ENCODE measurements at regions not wholly inside any gene's neighbourhood (a gene's known extent, or its start where the extent isn't known, plus 50 kb on each side); places are given as distances from the start of the nearest gene placed in this dataset.
"Not testable (repeated sequence)": the region's sequence is repeated elsewhere in the genome, so short reads cannot be mapped to it uniquely, and the experiment has no call there.

- not testable (repeated sequence) for DNase-seq (ENCODE audit: low read depth)
Measured at GRCh38 chr17:20683651-20684229, 104.2 kb downstream of the CDRT15L2 start.

DNA sequence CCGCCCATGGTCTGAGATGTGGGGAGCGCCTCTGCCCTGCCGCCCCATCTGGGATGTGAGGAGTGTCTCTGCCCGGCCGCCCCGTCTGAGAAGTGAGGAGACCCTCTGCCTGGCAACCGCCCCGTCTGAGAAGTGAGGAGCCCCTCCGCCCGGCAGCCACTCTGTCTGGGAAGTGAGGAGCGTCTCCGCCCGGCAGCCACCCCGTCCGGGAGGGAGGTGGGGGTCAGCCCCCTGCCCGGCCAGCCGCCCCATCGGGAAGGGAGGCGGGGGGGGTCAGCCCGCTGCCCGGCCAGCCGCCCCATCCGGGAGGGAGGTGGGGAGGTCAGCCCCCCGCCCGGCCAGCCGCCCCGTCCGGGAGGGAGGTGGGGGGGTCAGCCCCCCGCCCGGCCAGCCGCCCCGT lies 105.5 kb downstream of the CDRT15L2 start:
- DNase-seq (ENCODE audit: low read depth): not testable (repeated sequence)

- DNase-seq (ENCODE audit: low read depth): not testable (repeated sequence)
Measured at GRCh38 chr17:20687584-20687983, 108.1 kb downstream of the CDRT15L2 start.

GRCh38 chr17:20689170-20689749 lies 109.7 kb downstream of the CDRT15L2 start:
- not testable (repeated sequence) for DNase-seq (ENCODE audit: low read depth)

DNA sequence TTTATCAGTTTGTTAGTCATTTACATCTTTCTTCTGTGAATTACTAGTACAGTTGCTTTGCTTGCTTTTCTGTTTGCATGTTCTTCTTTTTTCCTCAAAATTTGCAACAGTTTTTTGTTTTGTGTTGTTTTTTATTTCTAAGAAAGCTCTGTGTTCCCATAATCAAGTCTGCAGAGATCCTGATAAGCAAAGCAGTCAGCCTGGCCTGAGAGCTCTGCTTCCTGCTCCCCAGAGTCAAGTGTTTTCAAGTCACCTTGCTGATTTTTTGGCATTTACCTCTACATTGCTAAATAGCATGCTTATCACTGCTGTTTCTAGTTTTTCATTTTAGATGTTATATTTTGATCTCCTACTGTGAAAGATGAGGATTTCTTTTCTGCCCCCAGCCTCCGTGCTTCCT lies 113.2 kb downstream of the CDRT15L2 start:
- not testable (repeated sequence) for DNase-seq (ENCODE audit: low read depth)

- not testable (repeated sequence) for DNase-seq (ENCODE audit: low read depth)
Measured at GRCh38 chr17:20695871-20696270, 116.3 kb downstream of the CDRT15L2 start.

DNA sequence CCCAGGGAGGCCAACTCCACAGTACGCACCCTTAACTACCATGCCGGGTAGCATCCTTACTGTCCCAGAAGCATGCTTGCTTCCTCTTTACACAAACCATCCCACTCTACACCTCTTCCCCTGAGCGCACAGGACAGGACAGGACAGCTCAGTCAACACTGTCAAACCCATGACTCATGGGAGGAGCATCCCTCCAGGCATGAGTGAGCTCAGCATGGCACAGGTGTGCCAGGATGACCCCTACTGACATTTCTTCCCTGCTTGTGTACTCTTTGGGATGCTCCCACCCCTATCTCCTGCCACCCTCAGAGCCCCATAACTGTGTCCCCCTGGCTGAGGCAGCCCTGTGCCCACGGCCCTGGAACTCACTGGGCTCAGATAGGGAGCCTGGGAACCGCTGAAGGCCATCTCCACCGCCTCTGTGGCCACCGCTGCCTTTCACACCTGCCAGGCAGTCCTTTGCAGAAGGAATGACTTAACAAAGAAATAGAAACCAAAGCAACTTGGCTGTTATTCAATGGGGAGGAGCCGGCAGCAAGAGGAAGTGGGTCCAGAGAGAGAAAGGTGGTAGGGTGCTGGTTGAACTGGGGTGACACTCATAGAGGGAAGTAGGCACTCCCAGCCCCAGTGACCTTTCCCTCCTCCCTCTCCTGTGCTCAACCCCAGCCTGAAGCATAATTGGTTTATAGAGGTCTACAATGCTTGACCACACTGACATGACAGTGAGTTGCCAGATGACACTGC lies 119.1 kb downstream of the CDRT15L2 start:
- DNase-seq (ENCODE audit: low read depth): peak; percentile 7

DNA sequence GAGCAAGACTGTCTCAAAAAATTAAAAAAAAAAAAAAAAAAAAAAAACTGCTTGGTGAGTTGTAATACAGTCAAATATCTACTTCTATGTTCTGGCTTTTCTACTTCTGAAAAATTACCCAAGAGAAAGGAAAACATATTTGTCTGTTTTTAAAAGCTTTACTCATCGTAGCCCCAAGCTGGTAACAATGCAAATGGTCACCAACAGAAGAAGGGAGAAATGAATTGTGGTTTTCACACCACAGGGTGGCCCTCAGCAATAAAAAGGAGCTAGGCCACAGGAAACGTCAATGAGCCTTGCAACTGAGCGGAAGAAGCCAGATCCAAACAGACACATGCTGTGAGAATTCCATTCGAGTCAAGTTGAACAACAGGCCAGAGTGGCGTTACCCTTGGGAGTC lies 121.0 kb downstream of the CDRT15L2 start:
- not testable (repeated sequence) for DNase-seq (ENCODE audit: low read depth)

- not testable (repeated sequence) for DNase-seq (ENCODE audit: low read depth)
Measured at GRCh38 chr17:20701366-20701765, 121.8 kb downstream of the CDRT15L2 start.

DNA sequence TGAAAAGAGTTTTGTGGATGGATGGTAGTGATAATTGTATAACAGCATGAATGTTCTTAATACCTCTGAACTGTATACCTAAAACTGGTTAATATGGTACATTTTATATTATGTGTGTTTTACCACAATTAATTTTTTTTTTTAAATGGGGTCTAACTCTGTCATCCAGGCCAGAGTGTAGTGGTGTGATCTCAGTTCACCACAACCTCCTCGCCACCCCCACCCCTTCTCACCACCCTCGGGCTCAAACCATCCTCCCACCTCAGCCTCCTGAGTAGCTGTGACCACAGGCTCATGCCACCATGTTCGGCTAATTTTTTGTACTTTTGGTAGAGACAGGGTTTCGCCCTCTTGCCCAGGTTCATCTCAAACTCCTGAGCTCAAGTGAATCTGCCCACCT lies 123.2 kb downstream of the CDRT15L2 start:
- DNase-seq (ENCODE audit: low read depth): no peak

- DNase-seq (ENCODE audit: low read depth): no peak
Measured at GRCh38 chr17:20703781-20704180, 124.3 kb downstream of the CDRT15L2 start.

DNA sequence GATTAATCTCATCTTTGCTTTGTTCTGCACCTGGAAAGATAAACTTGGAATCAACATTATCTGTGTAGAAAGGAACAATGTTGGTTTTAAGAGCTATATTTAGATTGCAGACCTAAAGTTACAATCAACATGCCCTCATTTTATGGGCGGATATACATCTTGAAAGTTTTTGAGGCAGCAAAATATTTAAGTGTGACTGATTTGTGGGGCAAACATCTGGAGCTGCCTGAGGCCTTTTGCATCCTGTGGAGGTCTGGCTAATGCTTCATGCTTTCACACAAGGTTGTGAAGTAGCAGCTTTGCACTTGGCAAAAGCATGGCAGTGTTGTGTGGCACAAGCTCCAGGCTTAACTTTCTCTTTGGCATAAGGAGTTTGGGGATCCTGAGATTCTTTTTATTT lies 125.7 kb downstream of the CDRT15L2 start:
- DNase-seq (ENCODE audit: low read depth): not testable (repeated sequence)

GRCh38 chr17:20706751-20707373 lies 127.3 kb downstream of the CDRT15L2 start:
- peak; percentile 1 for DNase-seq (ENCODE audit: low read depth)

DNA sequence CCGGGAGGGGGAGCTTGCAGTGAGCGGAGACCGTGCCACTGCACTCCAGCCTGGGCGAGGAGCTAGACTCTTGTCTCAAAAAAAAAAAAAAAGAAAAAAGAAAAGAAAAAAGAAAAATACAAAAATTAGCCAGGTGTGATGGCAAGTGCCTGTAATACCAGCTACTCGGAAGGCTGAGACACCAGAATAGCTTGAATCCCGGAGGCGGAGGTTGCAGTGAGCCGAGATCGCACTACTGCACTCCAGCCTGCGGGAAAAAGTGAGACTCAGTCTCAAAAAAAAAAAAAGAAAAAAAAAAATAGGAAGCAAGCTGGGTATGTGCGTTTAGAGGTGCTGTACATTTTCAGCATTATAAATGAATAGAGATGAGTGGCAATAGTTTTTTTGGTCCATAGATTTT lies 129.3 kb downstream of the CDRT15L2 start:
- DNase-seq (ENCODE audit: low read depth): not testable (repeated sequence)

DNA sequence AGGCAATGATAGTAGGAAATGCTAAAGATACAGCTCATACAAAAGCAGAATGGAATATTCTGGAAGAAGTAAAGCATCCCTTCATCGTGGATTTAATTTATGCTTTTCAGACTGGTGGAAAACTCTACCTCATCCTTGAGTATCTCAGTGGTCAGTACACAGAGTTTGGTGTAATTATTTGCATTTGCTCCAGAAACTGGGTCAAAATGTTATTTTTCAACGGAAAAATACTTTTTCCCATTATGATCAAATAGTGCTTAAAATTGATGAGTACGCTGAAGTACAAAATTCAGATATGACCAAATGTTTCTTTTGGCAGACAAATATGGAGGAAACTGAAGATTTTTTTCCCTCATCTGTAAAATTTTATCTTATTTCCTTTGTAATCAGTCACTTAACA lies 137.0 kb downstream of the CDRT15L2 start:
- DNase-seq (ENCODE audit: low read depth): not testable (repeated sequence)

DNA sequence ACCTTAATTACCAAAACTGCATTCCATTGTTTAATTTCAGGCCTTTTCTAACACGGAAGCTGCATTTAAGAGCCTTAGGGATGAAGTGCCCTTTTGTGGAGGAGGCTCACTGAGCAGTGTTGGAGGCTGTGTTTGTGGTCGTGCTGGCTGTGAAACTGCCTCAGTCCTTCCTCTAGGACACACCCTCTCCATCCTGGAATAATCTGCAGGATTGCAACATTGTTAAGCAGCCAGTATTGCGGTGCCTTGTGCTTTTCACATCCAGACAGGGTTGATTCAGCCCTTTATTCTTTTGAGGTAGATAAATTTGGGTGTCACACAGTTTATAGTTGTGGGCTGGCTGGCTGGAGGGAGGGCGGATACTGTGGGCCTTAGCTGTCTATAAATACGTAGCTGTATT lies 141.6 kb downstream of the CDRT15L2 start:
- no peak for DNase-seq (ENCODE audit: low read depth)

- not testable (repeated sequence) for DNase-seq (ENCODE audit: low read depth)
Measured at GRCh38 chr17:20724391-20724790, 144.9 kb downstream of the CDRT15L2 start.

- DNase-seq (ENCODE audit: low read depth): not testable (repeated sequence)
Measured at GRCh38 chr17:20727201-20727600, 147.7 kb downstream of the CDRT15L2 start.

- DNase-seq (ENCODE audit: low read depth): no peak
Measured at GRCh38 chr17:20728181-20728580, 148.7 kb downstream of the CDRT15L2 start.

- DNase-seq (ENCODE audit: low read depth): not testable (repeated sequence)
Measured at GRCh38 chr17:20731131-20731530, 151.6 kb downstream of the CDRT15L2 start.

GRCh38 chr17:20733923-20734322 lies 154.4 kb downstream of the CDRT15L2 start:
- DNase-seq (ENCODE audit: low read depth): no peak

- no peak for DNase-seq (ENCODE audit: low read depth)
Measured at GRCh38 chr17:20735796-20736195, 156.3 kb downstream of the CDRT15L2 start.

DNA sequence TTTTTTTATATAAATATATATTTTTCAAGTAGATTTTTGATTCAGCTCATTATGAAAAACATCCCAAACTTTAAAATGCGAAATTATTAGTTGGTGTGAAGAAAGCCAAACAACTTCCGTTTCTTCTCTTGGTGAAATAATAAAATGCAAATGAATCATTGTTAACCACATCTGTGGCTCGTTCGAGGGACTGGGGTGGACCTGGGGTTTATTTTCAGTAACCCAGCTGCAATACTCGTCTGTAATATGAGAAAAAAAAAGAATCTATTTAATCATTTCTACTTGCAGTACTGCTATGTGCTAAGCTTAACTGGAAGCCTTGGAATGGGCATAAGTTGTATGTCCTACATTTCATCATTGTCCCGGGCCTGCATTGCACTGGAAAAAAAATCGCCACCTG lies 158.1 kb downstream of the CDRT15L2 start:
- not testable (repeated sequence) for DNase-seq (ENCODE audit: low read depth)

All from ELR (cell line).